Sigmoid colon (tissue), 3 donors: ENCODE measurements at regions not wholly inside any gene's neighbourhood (a gene's known extent, or its start where the extent isn't known, plus 50 kb on each side); places are given as distances from the start of the nearest gene placed in this dataset.
"Not testable (repeated sequence)": the region's sequence is repeated elsewhere in the genome, so short reads cannot be mapped to it uniquely, and the experiment has no call there.

ENCODE experiments used
- POLR2A ChIP-seq, 2 donors: fragments of 450-650 bp; IDR thresholded peaks; one replicate each; pipeline ENCODE4 v1.6.1; 2016; ENCODE audit warnings: antibody characterized with exemption in 2 of 2, mild to moderate bottlenecking in 2 of 2, moderate library complexity in 2 of 2
- TF ChIP-seq, protein P1 (sequence below), 4 experiments: fragments of 450-650 bp in 3 of 4; fragments of 200-600 bp in 1 of 4; IDR thresholded peaks; one replicate each; pipeline ENCODE4 v1.5.1; 2016 to 2019; ENCODE audit warnings: antibody characterized with exemption in 4 of 4, mild to moderate bottlenecking in 3 of 4, moderate library complexity in 2 of 4

GRCh38 chr1:157255891-157256290, 117.7 kb upstream of the ETV3 start:
- TF ChIP-seq, protein P1, sequence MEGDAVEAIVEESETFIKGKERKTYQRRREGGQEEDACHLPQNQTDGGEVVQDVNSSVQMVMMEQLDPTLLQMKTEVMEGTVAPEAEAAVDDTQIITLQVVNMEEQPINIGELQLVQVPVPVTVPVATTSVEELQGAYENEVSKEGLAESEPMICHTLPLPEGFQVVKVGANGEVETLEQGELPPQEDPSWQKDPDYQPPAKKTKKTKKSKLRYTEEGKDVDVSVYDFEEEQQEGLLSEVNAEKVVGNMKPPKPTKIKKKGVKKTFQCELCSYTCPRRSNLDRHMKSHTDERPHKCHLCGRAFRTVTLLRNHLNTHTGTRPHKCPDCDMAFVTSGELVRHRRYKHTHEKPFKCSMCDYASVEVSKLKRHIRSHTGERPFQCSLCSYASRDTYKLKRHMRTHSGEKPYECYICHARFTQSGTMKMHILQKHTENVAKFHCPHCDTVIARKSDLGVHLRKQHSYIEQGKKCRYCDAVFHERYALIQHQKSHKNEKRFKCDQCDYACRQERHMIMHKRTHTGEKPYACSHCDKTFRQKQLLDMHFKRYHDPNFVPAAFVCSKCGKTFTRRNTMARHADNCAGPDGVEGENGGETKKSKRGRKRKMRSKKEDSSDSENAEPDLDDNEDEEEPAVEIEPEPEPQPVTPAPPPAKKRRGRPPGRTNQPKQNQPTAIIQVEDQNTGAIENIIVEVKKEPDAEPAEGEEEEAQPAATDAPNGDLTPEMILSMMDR (IDR thresholded peaks at IDR 0.05): not testable (repeated sequence)
- TF ChIP-seq POLR2A (IDR thresholded peaks at IDR 0.05): not testable (repeated sequence)
